GM23248 (cell line): ENCODE measurements at regions not wholly inside any gene's neighbourhood (a gene's known extent, or its start where the extent isn't known, plus 50 kb on each side); places are given as distances from the start of the nearest gene placed in this dataset.

Experiments used
- EZH2 ChIP-seq: fragments of 200-600 bp; sonication (generic); IDR thresholded peaks from 2 replicates; pipeline ENCODE4 v1.6.1; 2018; ENCODE audit warnings: antibody characterized with exemption, mild to moderate bottlenecking; ENCODE audit not compliant: insufficient read depth, poor library complexity, severe bottlenecking
- EZH2phosphoT487 ChIP-seq: fragments of 200-600 bp; sonication (generic); IDR thresholded peaks from 2 replicates; pipeline ENCODE4 v1.6.1; 2018; ENCODE audit warnings: antibody characterized with exemption, moderate library complexity, mild to moderate bottlenecking, low read depth; ENCODE audit not compliant: insufficient read depth

GRCh38 chr2:16330012-16330411 lies 335.6 kb downstream of the CYRIA start:
- TF ChIP-seq EZH2phosphoT487 (no peak), EZH2 (no peak)
